ENCODE measurements at regions not wholly inside any gene's neighbourhood (a gene's known extent, or its start where the extent isn't known, plus 50 kb on each side); places are given as distances from the start of the nearest gene placed in this dataset.
"Not testable (repeated sequence)": the region's sequence is repeated elsewhere in the genome, so short reads cannot be mapped to it uniquely, and the experiment has no call there.

DNA sequence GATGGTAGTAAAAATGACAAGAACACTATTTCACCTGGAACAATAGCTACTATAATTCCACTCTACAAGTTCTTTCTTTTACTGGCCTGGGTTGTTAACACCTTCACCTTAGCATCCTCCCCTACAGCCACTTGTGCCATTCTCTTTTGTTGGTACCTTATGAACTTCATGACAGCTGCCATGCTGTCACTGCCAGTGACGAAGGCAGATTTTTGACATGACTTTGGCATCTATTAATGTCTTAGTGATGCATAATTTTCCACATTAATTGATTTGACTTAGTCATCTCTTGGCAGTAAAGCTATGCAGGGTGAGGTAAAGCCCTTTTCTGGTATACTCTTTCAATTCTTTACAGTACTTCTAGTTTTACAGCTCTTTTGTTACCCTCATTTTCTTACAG is 207.9 kb downstream of the TANC2 start:
- no peak for DNase-seq (ENCODE audit: low spot score)

DNA sequence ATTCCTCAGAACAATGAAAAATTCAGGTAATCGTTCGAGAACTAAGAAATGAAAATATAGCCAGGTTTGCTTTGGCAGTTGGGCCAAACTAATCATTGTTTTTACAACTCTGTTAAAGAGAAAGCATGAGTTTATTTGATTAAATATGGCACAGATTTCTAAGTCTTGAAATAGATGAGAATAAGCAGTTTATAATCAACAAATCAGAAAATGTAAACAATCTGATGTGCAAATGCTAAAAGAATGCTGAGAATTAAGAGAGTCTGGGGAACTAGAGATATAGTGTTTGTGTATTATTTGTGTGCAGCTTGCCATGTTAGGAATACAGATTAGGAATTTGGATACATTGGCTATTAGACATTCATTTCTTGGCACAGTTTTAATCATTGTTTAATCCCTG is 212.5 kb downstream of the TANC2 start:
- no peak for DNase-seq (ENCODE audit: low spot score)

DNA sequence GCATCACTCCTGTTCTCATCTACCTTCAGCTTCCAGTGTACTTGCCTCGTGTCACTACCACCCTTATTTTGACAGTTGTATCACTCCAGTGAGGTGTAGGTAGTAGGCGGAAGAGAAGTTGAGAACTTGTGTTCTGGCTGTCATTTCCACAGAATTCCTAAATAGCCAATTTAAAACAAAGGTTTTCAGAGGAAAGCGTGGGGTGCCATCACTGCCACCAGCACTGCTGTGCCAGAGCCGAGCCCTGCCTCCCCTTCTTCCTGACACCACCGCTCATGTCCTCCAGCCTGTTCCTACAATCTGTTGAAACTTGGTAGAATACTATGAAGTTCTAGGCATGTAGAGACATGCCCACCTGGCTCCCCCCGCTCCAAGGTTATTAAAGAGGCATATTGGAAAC is 215.8 kb downstream of the TANC2 start:
- no peak for DNase-seq (ENCODE audit: low spot score)

DNA sequence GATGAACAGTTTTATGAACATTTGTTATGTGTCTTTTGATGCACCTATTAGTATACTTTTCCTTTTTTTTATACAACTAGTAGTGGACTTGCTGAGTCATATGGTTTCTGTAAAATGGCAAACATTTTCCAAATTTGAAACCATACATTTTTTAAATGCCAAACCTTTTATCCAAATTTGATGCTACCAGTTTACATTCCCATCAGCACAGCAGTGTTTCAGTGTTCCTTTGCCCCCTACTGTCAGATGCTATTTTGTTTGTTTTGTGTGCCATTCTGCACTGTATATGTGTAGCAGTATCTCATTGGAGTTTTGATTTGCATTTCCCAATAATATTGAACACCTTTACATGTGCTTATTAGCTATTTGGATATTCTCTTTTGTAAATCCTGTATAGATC is 219.4 kb downstream of the TANC2 start:
- no peak for DNase-seq (ENCODE audit: low spot score)

DNA sequence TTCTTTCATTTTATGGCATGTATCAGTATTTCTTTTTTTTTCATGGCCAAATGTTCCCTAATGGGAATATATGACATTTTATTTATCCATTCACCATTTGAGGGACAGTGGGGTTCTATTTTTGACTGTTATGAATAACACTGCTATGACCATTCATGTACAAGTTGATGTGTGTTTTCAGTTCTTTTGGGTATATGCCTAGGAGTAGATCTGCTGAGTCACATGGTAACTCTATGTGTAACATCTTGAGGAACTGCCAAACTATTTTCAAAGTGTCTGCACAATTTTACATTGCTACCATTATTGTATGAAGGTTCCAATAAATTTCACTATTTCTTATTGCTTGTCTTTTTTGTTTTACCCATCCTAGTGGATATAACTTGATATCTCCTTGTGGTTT is 223.0 kb downstream of the TANC2 start:
- DNase-seq (ENCODE audit: low spot score) = no peak

DNA sequence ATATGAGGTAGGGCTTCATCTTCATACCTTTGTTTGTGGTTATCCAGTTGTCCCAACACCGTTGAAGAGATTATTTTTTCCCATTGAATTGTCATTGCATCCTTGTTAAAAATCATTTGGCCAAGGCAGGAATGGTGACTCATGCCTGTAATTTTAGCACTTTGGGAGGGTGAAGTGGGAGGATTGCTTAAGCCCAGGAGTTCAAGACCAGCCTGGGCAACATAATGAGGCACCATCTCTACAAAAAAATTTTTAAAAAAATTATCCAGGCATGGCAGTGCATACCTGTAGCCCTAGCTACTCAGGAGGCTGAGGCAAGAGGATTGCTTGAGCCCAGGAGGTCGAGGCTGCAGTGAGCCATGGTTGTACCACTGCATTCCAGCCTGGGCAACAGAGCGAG is 223.9 kb downstream of the TANC2 start:
- no peak for DNase-seq (ENCODE audit: low spot score)

DNA sequence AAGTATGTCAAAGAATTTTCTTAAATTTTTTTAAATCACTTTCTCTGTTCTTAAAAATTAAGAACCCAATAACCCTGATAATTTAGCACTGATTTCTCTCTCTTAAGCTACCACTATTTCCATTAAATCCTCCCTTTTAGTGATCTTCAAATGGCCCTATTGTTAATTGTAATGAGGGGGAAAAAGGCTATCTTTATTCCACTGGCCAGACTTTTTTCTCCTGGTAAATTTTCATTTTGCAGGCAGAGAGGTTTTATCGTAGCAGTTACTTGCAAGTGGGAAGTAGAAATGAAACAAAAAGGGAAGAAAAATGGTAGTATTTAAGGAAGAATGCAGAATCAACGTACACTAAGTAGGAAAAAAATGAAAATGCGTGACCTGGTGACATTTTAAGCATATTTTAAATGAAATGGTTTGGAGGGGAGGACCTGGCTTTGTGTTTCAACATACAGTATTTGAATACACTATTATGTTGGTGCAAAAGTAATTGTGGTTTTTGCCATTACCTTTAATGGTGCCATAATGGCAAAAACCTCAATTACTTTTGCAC is 224.9 kb downstream of the TANC2 start:
- no peak for DNase-seq (ENCODE audit: low spot score)

DNA sequence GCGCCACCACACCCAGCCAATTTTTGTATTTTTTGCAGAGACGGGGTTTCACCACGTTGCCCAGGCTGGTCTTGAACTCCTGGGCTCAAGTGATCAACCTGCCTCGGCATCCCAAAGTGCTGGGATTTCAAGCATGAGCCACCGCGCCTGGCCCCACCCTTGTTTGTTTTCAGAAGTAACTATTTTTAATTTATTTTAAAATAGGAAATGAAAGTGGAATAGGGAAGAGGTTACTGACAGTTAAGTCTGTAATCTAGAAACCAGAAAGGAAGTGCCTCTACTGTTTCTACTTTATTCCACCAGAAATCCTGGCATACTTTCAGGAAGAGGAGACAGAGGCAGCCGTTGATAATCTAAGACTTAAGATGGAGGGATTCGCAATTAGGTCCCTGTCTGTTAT is 225.6 kb downstream of the TANC2 start:
- DNase-seq (ENCODE audit: low spot score) = no peak

DNA sequence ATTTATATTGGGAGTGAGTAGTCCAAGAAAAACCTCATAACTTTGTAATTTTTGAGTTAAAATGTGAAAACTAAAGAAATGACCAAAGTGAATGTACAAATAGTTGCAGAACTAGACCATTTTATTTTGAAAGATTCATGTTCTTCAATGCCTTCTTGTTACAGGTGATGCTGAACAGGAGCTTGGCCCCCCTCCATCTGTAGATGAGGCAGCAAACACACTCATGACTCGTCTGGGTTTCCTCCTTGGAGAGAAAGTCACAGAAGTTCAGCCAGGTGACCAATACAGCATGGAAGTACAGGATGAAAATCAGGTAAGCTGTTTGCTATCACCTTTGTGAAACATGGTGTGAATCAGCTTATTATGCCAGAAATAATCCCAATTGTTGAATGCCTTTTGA is 227.8 kb downstream of the TANC2 start:
- no peak for DNase-seq (ENCODE audit: low spot score)

DNA sequence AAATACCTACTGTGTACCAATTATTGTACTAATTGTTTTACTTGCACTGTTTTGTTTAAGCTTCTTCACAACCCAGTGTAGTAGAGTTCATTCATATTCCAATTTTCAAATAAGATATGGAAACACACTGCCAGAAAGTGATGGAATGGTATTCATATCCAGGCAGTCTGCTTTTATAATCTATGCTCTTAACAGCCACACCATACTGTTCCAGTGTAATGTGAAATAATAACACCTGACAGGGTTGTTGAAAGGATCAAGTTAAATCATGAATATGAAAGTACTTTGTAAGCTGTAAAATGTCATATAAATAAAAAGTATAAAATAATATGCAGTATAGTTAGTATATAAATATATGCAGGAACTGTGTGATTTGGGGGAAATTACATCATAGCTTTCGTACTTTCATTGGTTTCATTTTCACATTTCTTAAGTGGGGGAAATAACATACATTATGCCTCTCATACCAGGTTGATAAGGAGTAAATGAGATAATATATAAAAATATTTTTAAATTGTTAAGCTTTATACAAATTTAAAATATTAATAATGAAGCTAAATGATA is 230.8 kb downstream of the TANC2 start:
- no peak for DNase-seq (ENCODE audit: low spot score)

DNA sequence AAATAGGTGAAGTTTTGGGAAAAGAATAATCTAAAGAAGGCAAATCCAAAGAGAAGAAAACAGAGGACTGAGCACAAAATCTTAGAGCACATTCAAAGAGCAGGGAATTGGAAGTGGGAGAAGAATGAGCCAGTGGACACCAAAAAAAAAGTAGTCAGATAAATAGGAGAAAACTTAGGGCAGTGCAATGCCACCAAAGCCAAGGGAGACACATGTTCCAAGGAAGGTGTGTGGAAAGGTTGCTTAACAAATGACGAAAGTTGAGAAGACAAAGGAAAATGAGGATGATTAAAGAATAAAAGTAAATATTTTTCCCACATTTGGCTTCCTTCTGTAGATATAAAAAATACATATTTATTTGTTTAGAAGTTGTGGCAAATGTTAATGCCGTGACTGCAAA is 237.6 kb downstream of the TANC2 start:
- no peak for DNase-seq (ENCODE audit: low spot score)

DNA sequence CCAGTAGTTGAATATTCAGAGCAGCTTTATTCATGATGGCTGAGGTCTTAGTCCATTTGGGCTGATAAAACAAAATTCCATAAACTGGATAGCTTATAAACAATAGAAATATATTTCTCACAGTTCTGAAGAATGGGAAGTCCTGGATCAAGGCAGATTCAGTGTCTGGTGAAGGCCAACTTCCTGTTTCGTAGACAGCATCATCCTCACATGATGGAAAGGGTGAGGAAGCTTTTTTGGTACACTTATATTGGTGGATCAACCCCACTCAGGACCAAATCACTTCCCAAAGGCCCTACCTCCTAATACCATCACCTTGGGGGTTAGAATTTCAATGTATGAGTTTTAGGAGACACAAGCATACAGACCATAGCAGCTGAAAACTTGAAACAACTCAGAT is 224.2 kb downstream of the CYB561 start:
- DNase-seq (ENCODE audit: low spot score) = no peak

DNA sequence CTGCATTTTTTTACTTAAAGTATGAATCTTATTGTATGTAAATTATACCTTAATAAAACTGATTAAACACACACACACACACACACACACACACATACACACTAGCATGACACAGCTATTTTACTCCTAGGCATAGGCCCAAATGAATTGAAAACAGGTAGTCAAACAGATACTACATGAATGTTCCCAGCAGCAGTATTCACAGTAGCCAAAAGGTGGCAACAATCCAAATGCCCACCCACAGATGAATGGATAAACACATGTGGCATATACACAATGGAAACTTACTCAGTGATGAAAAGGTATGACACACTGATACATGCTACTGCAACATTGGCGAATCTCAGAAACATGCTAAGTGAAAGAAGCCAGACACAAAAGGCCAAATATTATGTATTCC is 223.5 kb downstream of the CYB561 start:
- no peak for DNase-seq (ENCODE audit: low spot score)

DNA sequence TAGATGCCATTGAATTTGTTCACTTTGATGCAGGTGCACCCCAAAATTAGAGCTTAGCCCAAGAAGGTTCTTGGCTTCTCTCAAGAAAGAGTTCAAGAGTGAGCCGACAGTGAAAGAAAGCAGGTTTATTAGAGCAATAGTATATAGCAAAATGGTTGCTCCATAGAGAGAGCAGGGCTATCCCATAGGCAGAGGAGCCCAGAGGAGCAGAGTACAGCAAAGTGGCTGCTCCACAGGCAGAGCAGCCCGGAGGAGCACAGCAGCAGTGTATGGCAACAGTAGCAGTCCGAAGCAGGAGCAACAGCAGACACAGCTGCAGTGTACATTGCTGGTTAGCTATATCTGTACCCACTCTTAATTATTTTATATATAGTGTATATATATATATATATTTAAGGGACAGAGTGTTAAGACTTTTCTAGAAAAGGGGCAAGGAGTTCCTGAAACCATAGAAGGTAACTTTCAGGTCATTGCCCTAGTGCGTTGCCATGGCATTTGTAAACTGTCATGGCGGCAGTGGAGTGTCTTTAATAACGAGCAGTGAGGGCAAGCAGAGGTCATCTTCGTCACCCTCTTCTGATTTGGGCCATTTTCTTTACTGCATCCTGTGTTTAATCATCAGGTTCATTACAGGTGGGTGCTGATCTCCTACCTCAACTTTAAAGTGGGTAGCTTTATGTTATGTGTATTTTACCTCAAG is 222.7 kb downstream of the CYB561 start:
- no peak for DNase-seq (ENCODE audit: low spot score)

DNA sequence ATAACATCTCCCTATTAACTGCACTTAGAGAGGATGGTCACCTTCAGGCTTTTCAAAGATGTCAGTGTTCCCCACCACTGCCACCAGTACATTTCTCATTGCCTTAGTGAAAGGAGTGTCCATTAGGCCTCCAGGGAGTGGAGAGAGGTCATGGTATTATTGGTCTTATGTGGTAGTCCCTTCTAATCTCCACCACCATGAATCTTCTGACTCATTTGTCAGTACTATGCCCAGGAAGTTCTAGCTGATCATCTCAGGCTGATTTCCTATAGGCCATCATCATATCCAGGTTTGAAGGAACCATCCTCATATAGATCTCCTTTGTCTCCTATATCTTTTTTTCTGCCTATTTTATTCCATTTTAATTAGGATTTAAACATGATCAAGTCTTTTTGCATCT is 221.5 kb downstream of the CYB561 start:
- no peak for DNase-seq (ENCODE audit: low spot score)

DNA sequence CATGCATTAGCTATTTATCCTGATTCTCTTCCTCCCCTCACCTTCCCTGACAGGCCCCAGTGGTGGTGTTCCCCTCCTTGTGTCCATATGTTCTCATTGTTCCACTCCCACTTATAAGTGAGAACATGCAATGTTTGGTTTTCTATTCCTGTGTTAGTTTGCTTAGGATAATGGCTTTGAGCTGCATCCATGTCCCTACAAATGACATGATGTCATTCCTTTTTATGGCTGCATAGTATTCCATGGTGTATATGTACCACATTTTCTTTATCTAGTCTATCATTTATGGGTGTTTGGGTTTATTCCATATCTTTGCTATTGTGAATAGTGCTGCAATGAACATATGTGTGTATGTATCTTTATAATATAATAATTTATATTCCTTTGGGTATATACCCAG is 219.4 kb downstream of the CYB561 start:
- DNase-seq (ENCODE audit: low spot score) = not testable (repeated sequence)

DNA sequence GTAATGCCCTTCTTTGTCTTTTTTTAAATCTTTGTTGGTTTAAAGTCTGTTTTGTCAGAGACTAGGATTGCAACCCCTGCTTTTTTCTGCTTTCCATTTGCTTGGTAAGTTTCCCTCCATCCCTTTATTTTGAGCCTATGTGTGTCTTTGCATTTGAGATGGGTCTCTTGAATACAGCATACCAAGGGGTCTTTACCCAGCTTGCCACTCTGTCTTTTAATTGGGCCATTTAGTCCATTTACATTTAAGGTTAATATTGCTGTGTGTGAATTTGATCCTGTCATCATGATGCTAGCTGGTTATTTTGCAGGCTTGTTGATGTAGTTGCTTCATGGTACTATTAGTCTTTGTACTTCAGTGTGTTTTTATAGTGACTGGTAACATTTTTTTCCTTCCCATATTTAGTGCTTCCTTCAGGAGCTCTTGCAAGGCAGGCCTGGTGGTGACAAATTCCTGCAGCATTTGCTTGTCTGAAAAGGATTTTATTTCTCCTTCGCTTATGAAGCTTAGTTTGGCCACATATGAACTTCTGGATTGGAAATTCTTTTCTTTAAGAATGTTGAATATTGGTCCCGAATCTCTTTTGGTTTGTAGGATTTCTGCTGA is 215.0 kb downstream of the CYB561 start:
- not testable (repeated sequence) for DNase-seq (ENCODE audit: low spot score)

DNA sequence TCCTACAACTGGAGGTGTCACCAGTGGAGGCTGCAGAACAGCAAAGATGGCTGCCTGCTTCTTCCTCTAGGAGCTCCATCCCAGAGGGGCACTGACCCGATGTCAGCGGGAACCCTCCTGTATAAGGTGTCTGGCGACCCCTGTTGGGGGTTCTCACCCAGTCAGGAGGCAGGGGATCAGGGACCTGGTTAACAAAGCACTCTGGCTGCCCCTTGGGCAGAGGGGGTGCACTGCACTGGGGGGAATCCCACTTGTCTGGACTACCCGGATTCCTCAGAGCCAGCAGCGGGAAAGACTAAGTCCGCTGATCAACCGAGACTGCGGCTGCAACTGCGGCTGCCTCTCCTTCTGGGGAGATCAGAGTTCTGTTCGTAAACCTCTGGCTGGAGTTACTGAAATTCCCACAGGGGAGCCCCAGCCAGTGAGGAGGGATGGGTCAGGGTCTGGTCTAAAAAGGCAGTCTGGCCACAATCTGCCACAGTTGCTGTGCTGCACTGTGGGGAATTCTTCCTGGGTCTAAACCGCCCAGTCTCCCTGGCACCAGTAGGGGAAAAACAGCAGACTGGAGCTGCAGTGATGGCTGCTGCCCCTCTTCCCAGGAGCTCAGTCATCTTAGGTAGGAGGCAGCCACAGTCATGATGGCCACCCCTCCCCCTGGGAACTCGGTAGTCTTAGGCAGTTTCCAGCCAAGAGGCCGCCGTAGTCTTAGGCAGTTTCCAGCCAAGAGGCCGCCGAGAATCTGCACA is 213.4 kb downstream of the CYB561 start:
- no peak for DNase-seq (ENCODE audit: low spot score)

DNA sequence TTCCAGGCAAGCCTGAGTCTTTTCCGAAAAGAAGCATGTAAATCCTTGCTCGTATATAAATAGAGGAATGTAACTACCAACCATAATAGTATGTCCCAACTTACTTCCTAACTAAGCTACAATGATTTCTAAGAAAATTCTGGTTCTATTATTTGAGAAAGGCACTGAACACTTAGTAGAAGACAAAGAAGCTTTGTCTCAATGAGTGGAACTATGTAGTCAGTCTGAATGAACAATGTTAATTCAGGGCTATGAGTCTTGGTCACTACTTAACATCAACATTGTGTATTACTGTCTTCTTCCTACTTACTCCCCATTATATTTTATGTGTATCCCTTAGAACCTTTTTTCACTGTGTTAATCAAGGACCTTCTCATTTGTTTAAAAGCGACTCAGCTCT is 206.0 kb downstream of the CYB561 start:
- DNase-seq (ENCODE audit: low spot score) = no peak

DNA sequence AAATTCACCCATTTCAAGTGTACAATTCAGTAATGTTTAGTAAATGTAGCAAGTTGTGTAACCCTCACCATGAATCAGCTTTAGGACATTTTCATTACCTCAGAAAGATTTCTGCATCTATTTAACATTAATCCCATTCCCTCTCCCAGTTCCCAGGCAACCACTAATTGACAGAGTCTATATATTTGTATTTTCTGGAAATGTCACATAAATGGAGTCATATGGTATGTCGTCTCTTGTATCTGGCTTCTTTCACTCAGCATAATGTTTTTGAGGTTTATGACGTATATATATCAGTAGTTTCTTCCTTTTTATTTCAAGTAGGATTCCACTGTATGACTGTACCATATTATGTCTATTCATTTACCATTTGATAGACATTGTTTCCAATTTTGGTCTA is 199.8 kb downstream of the CYB561 start:
- no peak for DNase-seq (ENCODE audit: low spot score)

DNA sequence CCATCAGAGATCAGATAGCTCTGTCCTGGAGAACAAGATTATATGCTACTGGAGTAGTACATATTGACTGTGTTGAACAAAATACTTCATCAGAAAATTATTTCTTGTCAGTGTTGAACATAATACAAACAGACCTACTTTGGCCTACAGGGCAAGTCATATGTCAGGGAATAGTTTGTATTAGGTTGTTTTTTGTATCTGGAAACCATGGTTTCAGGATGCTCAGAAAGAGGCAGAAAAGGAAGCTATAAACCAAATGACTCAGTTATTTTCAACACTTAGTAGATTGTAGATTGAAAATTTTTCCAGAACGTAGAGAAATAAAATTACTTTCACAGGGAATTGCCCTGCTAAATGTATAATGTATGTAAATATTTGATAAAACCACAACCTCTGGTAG is 198.4 kb downstream of the CYB561 start:
- DNase-seq (ENCODE audit: low spot score) = no peak

DNA sequence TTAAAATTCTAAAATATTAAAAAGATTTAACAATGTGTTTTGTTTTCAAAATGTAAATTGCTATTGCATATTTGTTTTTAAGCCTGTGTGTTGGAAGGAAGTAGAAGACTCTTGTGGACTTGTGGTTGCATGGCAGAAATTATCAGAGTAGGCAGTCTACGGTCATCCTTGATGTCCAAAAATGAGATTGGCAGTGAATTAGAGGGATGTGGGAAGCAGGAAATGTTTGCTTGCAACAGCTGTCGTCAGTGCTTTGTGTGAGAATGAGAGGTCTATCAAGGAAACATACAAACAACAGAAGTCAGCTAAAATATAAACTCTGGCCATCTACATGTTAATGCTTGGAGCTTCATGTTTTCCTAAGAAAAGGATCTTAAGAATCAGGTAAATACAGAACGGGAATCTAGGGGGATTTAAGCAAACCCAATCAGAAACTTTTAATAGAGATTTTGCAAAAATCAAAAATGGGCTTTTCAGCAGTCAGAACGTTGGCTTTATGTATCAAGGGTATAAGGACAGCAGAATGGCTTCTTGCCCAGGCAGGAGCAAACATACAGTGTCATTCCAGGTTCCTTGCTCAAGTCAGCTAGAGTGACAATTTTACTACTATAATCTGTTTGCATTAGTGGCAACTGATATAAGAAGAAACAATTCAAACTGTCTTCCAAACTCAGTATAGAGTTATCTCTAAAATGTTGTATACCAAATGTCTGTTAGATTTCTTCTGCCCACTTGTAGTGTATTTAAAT is 196.7 kb downstream of the CYB561 start:
- DNase-seq (ENCODE audit: low spot score) = no peak

Data from SK-N-DZ (cell line).